ENCODE measurements at regions not wholly inside any gene's neighbourhood (a gene's known extent, or its start where the extent isn't known, plus 50 kb on each side); places are given as distances from the start of the nearest gene placed in this dataset.

DNA sequence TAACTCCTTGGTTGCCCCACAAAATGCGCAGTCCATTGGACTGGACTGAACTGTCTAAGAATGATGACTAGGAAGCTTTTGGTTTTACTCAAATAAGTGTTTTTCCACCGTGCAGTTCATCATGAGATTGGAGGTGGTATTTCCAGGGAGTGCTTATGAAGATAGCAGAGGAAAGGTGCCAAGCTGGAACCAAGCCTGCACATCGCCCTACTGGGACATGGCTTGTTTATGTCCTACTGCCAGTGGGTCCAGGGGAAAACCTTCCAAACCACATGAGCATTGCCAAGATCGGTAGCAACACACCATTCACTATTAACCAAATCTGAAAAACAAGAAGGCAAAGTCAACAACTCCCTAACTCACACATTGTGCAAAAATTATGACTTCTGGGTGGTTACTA, 54.7 kb upstream of the DSCAM start:
- TF ChIP-seq, protein P1, sequence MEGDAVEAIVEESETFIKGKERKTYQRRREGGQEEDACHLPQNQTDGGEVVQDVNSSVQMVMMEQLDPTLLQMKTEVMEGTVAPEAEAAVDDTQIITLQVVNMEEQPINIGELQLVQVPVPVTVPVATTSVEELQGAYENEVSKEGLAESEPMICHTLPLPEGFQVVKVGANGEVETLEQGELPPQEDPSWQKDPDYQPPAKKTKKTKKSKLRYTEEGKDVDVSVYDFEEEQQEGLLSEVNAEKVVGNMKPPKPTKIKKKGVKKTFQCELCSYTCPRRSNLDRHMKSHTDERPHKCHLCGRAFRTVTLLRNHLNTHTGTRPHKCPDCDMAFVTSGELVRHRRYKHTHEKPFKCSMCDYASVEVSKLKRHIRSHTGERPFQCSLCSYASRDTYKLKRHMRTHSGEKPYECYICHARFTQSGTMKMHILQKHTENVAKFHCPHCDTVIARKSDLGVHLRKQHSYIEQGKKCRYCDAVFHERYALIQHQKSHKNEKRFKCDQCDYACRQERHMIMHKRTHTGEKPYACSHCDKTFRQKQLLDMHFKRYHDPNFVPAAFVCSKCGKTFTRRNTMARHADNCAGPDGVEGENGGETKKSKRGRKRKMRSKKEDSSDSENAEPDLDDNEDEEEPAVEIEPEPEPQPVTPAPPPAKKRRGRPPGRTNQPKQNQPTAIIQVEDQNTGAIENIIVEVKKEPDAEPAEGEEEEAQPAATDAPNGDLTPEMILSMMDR (IDR thresholded peaks at IDR 0.05; ENCODE audit: insufficient read depth, low read depth, low read length, missing control alignments): no peak
- no peak overlapping the region for H3K4me3 ChIP-seq (ENCODE audit: low read length)
- no peak for DNase-seq (ENCODE audit: low read depth)

DNA sequence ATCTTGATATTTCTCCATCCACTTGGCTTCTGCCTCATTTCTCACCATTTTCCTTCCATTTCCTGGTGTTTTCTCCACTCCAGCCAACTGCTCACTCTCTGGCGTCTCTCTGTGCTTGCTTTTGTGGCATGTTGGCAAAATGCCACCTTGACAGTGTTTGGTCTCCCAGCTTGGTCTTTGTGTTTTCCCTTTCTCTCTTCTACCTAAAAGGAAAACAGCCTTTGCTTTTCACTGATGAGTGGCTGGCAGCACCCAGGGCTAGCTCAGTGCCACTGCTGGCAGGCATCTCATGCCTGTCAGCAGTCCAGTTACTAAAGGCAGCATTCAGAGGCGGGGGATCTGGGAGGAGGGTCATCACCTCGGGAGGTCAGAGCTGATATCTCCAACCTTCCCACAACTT, 55.3 kb upstream of the DSCAM start:
- TF ChIP-seq, protein P1 (IDR thresholded peaks at IDR 0.05; ENCODE audit: insufficient read depth, low read depth, low read length, missing control alignments): no peak
- DNase-seq (ENCODE audit: low read depth): no peak
- no peak overlapping the region for H3K4me3 ChIP-seq (ENCODE audit: low read length)

DNA sequence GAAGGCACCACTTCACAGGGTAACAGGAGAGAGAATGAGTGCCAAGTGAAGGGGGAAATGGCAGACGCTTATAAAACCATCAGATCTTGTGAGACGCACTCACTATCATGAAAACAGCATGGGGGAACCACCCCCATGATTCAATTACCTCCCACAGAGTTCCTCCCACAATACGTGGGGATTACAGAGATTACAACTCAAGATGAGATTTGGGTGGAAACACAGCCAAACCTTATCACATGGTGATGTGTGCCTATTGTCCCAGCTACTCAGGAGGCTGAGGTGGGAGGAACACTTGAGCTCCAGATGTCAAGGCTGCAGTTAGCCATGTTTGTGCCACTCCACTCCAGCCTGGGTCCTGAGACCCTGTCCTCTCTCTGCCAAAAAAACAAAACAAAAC, 56.0 kb upstream of the DSCAM start:
- no peak for DNase-seq (ENCODE audit: low read depth)
- TF ChIP-seq, protein P1 (IDR thresholded peaks at IDR 0.05; ENCODE audit: insufficient read depth, low read depth, low read length, missing control alignments): no peak
- H3K4me3 ChIP-seq (ENCODE audit: low read length): no peak overlapping the region

DNA sequence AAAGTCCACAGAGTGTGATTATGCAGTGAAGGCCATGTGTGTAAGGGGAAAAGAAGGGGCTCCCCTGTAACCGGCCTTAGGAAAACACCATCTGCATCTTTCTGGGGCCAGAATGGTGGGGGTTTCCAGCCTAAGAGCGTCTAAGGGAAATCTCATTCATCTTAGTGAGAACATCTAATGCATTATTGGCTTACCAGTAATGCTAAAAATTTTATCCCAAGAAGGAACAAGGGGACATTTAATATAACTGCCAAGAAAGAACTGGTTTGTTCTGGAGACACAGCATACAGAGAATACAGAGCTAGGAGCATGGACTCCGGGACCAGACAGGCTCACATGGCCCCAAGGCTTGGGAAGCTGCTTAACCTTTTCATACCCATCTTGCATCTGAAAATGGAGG, 58.3 kb upstream of the DSCAM start:
- no peak overlapping the region for H3K4me3 ChIP-seq (ENCODE audit: low read length)
- TF ChIP-seq, protein P1 (IDR thresholded peaks at IDR 0.05; ENCODE audit: insufficient read depth, low read depth, low read length, missing control alignments): no peak
- DNase-seq (ENCODE audit: low read depth): no peak

DNA sequence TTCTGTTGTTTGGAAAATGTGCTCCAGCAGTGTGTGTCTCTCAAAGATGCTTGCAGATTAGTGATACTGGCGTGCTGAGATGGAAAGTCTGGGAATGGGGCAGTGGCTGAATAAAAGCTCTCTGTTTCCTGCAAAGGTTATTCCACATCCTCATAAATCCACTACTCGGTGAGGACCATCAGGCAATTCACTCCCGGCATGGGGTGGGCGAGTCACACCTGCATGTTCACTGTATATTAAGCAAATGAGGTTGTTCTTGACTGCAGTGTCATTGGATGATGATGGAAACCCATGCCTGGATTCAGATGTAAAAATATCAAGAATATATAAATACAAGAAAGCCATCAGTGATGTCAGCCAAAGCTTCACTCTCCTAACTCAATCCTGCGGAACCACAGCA, 65.4 kb upstream of the DSCAM start:
- TF ChIP-seq, protein P1 (IDR thresholded peaks at IDR 0.05; ENCODE audit: insufficient read depth, low read depth, low read length, missing control alignments): no peak

DNA sequence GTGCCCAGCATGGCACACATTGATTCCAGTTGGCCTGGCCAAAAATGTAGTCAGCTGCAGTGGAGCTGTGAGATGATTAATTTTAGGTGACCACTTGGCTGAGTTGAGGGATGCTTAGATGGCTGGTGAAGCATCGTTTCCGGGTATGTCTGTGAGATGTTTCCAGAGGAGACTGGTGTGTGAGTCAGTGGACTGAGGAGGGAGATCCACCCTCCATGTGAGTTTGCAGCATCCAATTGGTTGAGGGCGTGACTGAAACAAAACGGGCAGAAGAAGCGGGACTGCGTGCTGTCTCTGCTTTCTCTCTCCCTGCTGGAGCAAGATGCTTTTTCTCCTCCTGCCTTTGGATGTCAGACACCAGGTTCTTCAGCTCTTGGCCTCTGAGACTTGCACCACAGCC, 68.2 kb upstream of the DSCAM start:
- TF ChIP-seq, protein P1 (IDR thresholded peaks at IDR 0.05; ENCODE audit: insufficient read depth, low read depth, low read length, missing control alignments): no peak
- DNase-seq (ENCODE audit: low read depth): no peak
- H3K4me3 ChIP-seq (ENCODE audit: low read length): no peak overlapping the region

More for the DNA sequence above, 65.4 kb upstream of the DSCAM start:
- DNase-seq (ENCODE audit: low read depth): no peak
- H3K4me3 ChIP-seq (ENCODE audit: low read length): no peak overlapping the region

DNA sequence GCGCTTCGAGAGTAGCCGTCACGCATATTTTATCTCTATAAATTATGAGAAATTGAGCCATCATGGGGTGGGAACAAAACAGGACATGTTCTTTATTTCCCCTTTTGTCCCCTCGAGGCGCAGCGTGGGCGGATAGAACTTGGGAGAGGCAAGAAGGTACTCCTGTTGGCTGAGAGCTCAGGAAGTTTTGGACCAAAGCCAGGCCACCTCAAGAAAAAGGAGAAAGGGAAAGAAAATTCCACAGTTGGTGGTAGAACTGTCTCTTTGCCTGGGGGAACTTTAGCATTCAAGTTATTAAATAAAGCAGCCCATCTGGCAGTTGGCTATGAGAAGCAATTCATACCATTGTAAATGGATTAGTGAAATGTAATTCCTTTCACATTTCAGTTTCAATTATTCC, 76.4 kb upstream of the DSCAM start:
- H3K4me3 ChIP-seq (ENCODE audit: low read length): no peak overlapping the region
- peak; percentile 69 for DNase-seq (ENCODE audit: low read depth)
- TF ChIP-seq, protein P1 (IDR thresholded peaks at IDR 0.05; ENCODE audit: insufficient read depth, low read depth, low read length, missing control alignments): no peak
